ENCODE measurements at regions not wholly inside any gene's neighbourhood (a gene's known extent, or its start where the extent isn't known, plus 50 kb on each side); places are given as distances from the start of the nearest gene placed in this dataset.

DNA sequence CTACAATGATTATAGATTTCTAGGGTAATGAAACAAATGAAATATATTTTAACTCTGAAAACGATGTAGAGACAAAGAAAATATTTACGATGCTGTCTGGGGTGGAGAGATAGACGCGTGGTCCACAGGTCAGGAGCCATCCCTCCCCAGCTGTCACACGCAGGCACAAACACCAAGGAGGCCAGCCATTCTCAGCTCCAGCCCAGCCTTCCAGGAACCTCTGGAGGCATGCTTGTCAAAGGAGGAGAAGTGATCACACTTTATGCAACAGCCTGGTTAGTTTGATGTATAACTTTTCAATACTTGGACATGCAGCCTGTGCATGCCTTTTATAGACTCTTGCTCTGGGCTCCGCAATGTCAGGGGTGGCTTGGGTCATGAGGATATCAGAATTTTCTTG lies 391.5 kb upstream of the MGMT start:
- ATAC-seq (no peak), DNase-seq (no peak)
- H3K27ac ChIP-seq, result no peak overlapping the region
- intact Hi-C loops (cut with DNase I), result no loop called here
- H3K36me3 ChIP-seq (ENCODE audit: insufficient read depth in 1 of 2, low read depth in 1 of 2), result no peaks in the 10 kb centered on the region
- peaks cover 0 to 4% (median 0%) of the 10 kb centered on the region in 3 donors for H3K27me3 ChIP-seq (ENCODE audit: insufficient read depth in 3 of 3, low read length in 2 of 3)
- 89 to 91% (median 90%) methylated on average over 6 of the region's 6 CpGs for WGBS, 3 donors
- TF ChIP-seq, protein P1, sequence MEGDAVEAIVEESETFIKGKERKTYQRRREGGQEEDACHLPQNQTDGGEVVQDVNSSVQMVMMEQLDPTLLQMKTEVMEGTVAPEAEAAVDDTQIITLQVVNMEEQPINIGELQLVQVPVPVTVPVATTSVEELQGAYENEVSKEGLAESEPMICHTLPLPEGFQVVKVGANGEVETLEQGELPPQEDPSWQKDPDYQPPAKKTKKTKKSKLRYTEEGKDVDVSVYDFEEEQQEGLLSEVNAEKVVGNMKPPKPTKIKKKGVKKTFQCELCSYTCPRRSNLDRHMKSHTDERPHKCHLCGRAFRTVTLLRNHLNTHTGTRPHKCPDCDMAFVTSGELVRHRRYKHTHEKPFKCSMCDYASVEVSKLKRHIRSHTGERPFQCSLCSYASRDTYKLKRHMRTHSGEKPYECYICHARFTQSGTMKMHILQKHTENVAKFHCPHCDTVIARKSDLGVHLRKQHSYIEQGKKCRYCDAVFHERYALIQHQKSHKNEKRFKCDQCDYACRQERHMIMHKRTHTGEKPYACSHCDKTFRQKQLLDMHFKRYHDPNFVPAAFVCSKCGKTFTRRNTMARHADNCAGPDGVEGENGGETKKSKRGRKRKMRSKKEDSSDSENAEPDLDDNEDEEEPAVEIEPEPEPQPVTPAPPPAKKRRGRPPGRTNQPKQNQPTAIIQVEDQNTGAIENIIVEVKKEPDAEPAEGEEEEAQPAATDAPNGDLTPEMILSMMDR (IDR thresholded peaks at IDR 0.05), result no peak
- no peaks in the 10 kb centered on the region for H3K4me1 ChIP-seq
- H3K9me3 ChIP-seq, result peaks cover 4% of the 10 kb centered on the region
- no peak overlapping the region for H3K4me3 ChIP-seq

DNA sequence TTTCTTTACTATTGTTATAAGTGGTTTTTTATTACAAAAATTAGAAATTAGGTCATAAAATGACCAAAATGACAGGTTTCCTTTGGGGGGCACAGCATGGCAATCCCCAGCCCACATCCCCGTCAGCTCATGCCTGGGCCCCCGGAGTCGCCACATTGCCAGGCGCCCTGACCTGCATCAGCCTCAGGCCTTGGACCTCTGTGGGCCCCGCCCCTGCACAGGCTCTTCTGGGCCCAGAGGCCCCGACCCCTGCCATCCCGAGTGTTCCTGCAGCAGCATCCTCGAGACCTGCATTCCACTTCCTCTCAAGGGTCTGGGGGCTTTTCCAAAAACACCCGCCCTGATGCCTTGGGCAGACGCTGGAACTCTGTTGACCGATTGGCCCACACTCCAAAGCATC lies 391.1 kb upstream of the MGMT start:
- no peaks in the 10 kb centered on the region for H3K36me3 ChIP-seq (ENCODE audit: insufficient read depth in 1 of 2, low read depth in 1 of 2)
- H3K4me3 ChIP-seq, result no peak overlapping the region
- H3K4me1 ChIP-seq, result no peaks in the 10 kb centered on the region
- H3K9me3 ChIP-seq, result peaks cover 9% of the 10 kb centered on the region
- TF ChIP-seq, protein P1 (IDR thresholded peaks at IDR 0.05), result no peak
- H3K27me3 ChIP-seq (ENCODE audit: insufficient read depth in 3 of 3, low read length in 2 of 3), result peaks cover 0 to 4% (median 0%) of the 10 kb centered on the region in 3 donors
- no peak for ATAC-seq
- 94 to 96% (median 96%) methylated on average over 11 of the region's 11 CpGs for WGBS, 3 donors
- DNase-seq, result no peak
- H3K27ac ChIP-seq, result no peak overlapping the region
- intact Hi-C loops (cut with DNase I), result no loop called here

DNA sequence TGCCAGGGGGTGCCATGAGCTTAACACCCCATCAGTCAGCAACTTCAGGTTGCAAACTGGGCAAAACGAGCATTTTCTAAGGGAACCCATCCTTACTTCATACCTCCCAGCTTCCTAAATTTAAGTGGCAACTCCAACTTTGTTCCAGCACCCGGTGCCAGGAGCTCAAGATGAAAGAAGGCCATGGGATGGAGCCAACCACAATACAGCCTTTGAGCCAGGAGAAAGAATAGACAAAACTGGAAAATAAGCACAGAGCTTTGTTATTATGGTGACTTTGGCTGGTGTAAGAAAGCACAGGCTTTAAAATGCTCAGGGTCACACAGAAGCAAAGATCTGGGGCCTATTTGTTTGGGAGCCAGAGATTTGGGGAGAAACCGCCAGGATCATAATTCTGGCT lies 388.7 kb upstream of the MGMT start:
- H3K27me3 ChIP-seq (ENCODE audit: insufficient read depth in 3 of 3, low read length in 2 of 3), result peaks cover 0 to 4% (median 0%) of the 10 kb centered on the region in 3 donors
- 37 to 55% (median 44%) methylated on average over 3 of the region's 3 CpGs for WGBS, 3 donors
- TF ChIP-seq, protein P1 (IDR thresholded peaks at IDR 0.05), result no peak
- DNase-seq, result no peak
- H3K4me3 ChIP-seq, result no peak overlapping the region
- H3K9me3 ChIP-seq, result peaks cover 21% of the 10 kb centered on the region
- H3K27ac ChIP-seq, result no peak overlapping the region
- no peaks in the 10 kb centered on the region for H3K4me1 ChIP-seq
- intact Hi-C loops (cut with DNase I), result no loop called here
- no peaks in the 10 kb centered on the region for H3K36me3 ChIP-seq (ENCODE audit: insufficient read depth in 1 of 2, low read depth in 1 of 2)
- no peak for ATAC-seq

DNA sequence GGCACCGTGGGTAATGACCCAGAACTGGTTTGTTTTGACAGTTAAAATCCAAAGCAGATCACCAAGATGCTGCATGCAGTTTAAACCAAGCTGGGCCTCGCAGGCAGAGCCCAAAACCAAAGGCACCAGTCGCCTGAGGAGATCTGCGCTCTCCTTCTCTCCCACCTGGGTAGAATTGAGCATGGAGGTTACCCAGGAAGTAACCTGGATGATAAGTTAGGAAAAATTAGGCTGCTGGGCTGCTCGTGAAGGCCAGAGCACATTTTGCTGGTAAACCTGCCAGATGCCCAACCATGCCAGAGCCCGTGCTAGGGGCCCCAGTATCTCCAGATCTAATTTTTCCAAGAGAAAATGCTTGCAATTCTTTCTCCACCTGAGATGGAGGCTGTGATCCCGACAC lies 388.3 kb upstream of the MGMT start:
- DNase-seq, result no peak
- intact Hi-C loops (cut with DNase I), result no loop called here
- WGBS, 3 donors, result 41 to 65% (median 42%) methylated on average over 7 of the region's 7 CpGs
- Histone ChIP-seq H3K4me3 (no peak overlapping the region), H3K4me1 (no peaks in the 10 kb centered on the region), H3K27ac (no peak overlapping the region), H3K9me3 (peaks cover 21% of the 10 kb centered on the region), H3K36me3 (ENCODE audit: insufficient read depth in 1 of 2, low read depth in 1 of 2) (no peaks in the 10 kb centered on the region), H3K27me3 (ENCODE audit: insufficient read depth in 3 of 3, low read length in 2 of 3) (peaks cover 0 to 4% (median 0%) of the 10 kb centered on the region in 3 donors)
- ATAC-seq, result no peak
- TF ChIP-seq, protein P1 (IDR thresholded peaks at IDR 0.05), result no peak

DNA sequence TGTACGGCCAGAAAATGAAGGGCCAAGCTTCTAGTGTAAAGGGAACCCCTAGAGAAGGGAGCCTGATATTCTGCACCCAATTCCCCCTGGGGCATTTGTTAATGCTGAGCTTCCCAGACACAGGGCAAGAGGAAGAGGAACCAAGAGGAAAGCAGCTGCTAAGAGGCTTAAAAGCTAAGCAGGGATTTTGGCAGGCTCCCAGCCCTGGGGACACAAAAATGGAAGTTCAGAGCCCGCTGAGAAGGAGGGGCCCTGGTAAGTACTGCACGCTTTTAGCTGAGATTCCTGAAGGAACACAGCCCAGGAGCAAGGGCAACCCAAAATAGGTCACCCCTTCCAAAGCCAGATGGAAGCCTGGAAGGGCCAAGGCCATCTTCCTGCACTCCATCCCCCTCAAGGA lies 387.3 kb upstream of the MGMT start:
- H3K9me3 ChIP-seq, result peaks cover 21% of the 10 kb centered on the region
- intact Hi-C loops (cut with DNase I), result no loop called here
- TF ChIP-seq, protein P1 (IDR thresholded peaks at IDR 0.05), result no peak
- 12 to 18% (median 17%) methylated on average over 3 of the region's 3 CpGs for WGBS, 3 donors
- DNase-seq (peak; percentile 46 to 71), ATAC-seq (no peak)
- H3K27ac ChIP-seq, result no peak overlapping the region
- no peaks in the 10 kb centered on the region for H3K4me1 ChIP-seq
- no peak overlapping the region for H3K4me3 ChIP-seq
- peaks cover 0 to 4% (median 0%) of the 10 kb centered on the region in 3 donors for H3K27me3 ChIP-seq (ENCODE audit: insufficient read depth in 3 of 3, low read length in 2 of 3)
- H3K36me3 ChIP-seq (ENCODE audit: insufficient read depth in 1 of 2, low read depth in 1 of 2), result no peaks in the 10 kb centered on the region
